ENCODE measurements at regions not wholly inside any gene's neighbourhood (a gene's known extent, or its start where the extent isn't known, plus 50 kb on each side); places are given as distances from the start of the nearest gene placed in this dataset.
"Not testable (repeated sequence)": the region's sequence is repeated elsewhere in the genome, so short reads cannot be mapped to it uniquely, and the experiment has no call there.

DNA sequence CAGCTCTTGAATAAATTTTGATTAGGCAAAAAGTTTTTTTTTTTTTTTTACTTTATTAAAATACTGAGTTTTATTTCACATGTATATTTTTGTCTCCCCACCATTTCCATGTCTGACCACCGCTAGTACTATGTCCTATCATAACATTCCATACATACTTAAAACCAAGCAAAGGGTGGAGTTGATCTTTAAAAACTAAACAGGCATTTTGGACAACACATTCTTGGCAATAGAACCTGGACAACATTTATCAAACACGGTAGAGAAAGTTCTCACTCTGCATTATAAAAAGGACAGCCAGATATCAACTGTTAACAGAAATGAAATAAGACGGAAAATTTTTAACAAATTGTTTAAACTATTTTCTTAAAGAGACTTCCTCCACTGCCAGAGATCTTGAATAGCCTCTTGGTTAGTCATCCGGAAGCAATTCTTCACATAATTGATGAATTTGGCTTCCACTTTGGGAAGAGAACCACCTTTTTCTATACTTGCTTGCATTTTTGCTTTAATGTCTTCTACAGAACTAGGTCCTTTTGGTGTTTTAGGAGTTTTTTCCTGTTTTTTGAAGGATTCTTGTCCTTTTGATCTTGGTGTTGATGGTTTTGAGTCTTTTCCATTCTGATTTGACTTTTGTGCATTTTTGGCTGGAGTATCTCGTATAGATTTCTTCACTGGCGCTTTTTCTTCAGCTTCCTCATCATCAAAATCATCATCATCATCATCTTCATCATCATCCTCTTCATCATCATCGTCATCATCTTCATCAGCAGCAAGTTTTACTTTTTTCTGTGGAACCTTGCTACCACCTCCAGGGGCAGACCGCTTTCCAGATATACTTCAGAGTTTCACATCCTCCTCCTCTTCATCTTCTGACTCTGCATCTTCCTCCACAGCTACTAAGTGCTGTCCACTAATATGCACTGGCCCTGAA is 58.7 kb downstream of the POU5F2 start:
- FAIRE-seq; DNase-seq (ENCODE audit: insufficient read length, low spot score): not testable (repeated sequence)

DNA sequence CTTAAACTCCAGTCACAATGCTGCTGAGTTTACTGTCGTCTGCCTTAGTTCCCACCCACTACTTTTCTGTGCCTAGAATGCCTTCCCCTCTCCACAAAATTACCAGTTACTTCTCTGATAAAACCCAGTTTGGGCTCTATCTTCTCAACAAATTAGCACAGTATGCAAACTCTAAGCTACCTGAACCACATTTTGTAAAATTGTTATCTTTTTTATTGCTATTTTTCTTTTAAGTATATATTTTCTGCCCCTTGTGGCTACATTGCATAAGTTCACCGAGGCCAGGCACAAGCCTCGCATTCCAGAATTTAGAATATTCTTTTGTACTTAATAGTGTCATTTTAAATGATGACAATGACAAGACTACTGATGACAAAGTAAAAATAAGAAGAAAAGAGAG is 60.0 kb downstream of the POU5F2 start:
- FAIRE-seq (no peak), DNase-seq (ENCODE audit: insufficient read length, low spot score) (no peak)

DNA sequence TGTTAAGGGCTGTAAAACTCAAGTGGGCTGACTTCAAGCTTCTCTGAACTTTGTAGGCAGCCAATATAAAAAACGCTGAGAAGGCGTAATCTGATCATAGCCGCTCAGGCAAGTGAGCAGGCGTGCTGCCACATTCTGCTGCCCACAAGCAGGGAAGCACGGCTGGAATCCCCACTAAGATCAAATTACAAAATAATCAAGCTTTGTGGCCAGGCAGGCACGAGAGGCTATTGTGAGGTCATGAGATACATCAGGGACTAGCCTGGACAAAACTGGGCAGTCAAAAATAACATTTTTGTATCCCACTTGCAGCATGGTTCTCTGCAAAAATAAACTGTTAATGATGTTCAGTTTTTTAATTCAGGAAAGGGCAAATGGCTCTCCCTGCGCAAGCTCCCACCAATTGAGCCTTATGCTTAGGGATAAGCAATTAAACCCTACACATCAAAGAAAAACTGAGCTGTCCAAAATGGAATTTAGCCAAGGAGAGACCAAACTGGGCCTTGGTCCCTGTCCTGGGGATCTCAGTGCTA is 64.0 kb downstream of the POU5F2 start:
- FAIRE-seq (peak; percentile 95), DNase-seq (ENCODE audit: insufficient read length, low spot score) (peak; percentile 72)

DNA sequence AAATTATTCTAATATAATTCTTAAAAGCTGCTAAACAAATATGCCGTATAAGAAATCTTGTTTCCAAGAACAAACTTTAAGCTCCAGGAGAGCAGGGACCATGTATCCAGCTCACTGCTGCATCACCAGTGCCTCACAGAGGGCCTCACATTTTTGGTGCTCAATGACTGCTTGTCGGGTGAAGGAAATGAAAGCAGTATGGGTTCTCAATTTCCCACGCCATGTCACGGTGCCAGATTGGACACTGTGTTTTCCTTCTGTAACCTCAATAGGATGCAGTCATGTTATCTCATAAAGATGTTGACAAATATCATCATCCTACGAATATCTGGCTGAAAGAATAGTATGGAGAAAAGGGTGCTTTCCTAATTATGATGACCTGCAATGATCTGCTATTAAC is 64.7 kb downstream of the POU5F2 start:
- no peak for DNase-seq (ENCODE audit: insufficient read length, low spot score)
- no peak for FAIRE-seq

DNA sequence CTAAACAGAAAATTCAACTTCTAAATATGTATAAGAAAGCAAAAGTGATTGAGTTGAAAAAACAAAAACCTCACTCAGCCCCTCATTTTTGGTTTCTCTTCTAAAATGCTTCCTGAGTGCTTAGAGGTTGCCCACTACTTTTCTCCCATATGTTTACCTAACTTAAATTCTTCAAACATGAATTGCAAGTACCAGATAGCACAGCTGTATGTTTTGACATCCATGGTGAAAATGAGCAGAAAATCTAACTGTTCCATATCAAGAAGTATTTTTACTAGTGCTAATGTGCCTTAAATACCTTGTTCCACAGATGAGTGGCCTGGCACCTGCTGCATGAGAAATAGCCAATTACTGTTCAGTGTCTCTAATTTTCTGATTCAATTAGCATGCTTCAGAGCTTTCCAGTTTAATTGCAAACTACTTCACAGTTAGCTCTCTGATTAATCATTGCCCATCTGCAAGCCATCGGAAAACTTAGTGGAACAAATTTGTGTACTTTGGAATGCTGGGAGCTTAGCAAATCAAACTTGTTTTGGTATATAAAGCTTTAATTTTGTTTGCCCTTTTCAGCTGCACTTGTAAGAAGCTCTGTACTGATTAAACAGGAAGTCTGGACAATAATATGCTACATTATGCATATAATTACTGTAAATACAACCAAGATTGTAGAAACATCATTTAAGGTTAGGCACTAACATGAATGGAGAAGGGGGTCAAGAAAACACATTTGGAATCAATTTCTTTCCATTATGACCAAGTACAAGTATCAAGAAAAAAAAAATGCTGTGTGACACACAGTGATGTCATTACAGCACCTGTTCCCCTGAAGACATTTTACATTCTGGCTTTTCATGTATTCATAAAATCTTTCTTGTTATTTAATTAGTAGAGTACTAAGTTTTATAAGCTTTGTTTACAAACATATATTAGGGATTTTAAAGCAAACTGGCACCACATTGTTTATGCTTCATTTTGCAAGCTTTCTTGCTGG is 65.6 kb downstream of the POU5F2 start:
- DNase-seq (ENCODE audit: insufficient read length, low spot score) (no peak), FAIRE-seq (no peak)

DNA sequence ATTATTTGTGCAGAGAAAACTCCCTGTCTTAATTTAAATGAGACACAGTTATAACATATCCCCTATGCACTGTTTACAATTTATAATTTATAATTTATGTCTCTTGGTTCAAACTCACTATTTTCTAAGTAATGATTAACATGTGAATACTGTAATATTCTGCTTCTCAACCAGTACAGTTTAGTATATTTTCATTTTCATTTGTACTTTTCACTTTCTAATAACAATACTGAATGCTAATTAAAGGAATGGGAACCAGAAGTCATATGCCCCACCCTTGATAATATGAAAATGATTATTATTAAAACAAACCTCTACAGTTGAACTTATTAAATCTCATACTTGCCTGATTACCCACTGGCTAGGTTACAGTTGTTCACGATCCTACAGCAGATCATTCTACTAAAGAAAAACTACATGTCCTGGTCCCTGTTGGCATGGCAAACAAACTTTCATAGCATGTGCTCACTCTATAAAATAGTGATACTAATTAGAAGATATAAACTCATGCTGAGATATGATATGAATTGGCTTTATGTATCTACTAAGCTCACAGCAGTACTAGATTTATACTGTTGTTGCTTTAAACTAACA is 66.4 kb downstream of the POU5F2 start:
- no peak for FAIRE-seq

DNA sequence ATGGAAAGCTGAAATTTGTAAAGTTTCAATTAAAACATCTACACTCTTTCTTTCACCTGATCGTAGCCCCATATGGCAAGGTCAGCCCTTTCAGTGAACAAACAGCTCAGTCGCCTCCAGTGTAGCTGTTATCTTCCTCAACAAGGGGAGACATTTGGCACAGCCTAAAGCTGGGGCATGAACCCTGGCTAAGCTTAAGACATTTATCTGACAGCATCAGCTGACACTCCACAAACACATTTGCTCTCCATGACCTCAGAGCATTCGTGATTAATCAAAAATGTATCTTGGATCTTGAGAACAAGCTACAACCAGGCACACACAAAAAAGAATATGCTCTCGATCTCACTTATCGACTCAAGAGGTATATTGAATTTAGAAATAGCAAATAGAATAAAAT is 67.3 kb downstream of the POU5F2 start:
- FAIRE-seq (no peak), DNase-seq (ENCODE audit: insufficient read length, low spot score) (no peak)

More for the DNA sequence above, 66.4 kb downstream of the POU5F2 start:
- no peak for DNase-seq (ENCODE audit: insufficient read length, low spot score)

DNA sequence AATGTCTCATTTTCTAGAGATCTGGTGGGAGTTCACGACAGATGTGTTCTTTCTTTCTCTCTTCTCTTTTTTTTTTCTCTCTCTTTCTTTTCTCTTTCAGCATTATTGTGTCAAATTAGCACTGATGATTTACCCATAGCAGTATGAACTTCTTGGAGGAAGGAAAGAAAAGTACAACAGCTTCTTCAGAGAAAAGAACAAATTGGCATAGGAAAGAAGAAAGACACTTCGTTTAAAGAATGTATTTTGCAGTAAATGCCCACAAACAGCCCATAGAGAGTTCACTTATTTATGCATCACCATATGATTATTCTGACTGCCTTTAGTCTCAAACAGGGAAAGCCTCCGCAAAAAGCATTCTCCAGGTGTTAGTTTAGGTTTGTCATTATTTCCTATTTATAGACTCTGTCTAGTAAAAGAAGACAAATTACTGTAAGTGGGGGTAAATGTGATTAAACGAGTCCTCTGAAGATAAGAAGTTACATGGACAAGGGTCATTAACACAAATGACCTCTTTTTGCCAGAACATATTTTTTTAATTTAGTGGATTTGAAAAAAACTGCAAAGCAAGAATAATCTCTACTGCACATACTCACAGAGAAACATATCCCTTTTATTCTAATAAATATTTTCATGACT is 68.0 kb downstream of the POU5F2 start:
- FAIRE-seq (no peak), DNase-seq (ENCODE audit: insufficient read length, low spot score) (no peak)

DNA sequence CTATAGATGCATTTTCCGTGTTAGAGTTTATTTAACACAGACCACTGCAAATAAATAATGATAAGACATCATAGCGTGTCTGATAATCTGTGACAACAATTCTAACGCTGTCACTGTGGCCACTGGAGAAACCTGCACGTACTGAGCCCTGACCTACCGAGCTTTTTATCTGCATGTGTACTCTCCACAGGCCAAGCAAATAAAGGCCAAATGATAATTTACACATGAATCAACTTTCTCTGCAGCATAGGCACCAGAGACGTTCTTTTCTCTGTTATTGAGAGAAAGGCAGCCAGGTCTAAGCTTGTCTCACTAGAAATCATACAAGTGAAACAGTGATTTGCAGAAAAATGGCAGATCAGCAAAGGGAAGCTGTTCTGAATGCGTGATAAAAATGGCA is 75.8 kb downstream of the POU5F2 start:
- DNase-seq (ENCODE audit: insufficient read length, low spot score) = no peak

DNA sequence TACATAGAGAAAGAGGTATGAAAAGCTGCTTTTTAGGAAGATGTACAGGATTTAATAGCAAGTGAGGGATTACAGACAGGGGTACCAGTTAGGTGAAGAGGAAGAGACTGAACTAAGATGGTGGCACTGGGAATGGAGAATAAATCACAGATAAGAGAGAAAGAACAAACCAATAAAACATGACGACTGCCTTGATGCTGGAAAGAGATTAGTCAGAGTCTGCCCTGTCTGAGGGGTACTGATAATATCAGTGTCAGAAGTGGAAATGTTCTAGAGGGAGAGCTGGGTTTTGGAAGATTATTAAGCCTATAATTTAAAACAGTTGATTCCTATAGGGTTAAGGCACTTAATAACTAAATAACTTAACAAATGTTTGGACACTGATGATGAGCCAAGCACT is 77.7 kb downstream of the NR2F1 start:
- FAIRE-seq (no peak), DNase-seq (ENCODE audit: insufficient read length, low spot score) (no peak)

More for the DNA sequence above, 75.8 kb downstream of the POU5F2 start:
- FAIRE-seq = no peak

DNA sequence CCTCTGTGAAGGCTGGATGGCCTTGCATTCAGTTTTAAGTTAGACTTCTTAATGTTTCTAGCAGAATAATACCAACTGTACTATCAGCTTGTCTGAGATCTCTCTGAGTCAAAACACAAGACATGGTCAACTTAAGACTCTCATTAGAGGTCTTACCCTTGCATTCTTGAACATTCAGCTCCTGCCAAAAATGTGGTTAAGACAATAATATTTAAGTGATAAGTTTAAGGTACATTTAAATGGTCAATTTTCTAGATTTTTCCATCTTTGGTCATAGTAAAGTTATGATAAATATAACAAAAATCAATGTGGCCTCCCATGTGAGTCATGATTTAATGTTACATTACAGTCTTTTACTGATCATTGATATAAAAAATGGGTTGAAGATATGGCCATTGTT is 75.0 kb downstream of the NR2F1 start:
- DNase-seq (ENCODE audit: insufficient read length, low spot score) (no peak), FAIRE-seq (no peak)

DNA sequence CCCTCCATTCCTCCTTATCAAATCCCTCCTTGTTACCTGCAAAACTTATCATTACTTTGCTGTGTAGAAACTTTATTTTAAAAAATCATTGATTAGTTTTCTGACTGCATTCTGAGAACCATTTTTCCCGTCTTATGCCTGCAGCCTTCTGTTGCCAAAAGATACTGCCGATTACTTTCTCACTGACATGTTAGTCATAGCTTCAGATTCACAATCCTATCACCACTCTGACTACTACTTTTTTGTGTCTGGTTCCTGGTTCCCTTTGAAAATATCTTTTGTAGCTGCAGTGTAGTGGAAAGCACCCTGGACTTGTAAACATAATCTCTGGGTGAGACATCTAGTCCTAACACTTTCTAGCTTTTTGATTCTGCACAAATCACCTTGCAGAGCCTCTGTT is 71.7 kb downstream of the NR2F1 start:
- FAIRE-seq (no peak), DNase-seq (ENCODE audit: insufficient read length, low spot score) (no peak)

DNA sequence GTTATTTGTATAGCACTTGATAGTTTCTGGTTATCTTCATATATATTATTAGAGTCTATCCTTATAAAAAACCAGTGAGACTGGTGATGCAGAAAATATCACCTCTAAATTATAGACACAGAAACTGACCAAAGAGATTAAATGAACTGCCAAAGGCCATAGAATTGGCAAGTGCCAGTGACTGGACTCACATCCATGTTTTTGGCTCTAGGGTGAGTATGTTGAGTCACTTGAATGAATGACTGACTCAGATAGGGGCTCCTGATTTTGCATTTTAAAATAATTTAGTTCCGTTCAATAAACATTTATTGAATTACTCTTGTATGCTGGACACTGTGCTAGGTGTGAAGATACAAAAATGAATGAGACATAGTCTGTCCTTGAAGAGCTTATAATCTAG is 70.7 kb downstream of the NR2F1 start:
- DNase-seq (ENCODE audit: insufficient read length, low spot score) (no peak), FAIRE-seq (no peak)

DNA sequence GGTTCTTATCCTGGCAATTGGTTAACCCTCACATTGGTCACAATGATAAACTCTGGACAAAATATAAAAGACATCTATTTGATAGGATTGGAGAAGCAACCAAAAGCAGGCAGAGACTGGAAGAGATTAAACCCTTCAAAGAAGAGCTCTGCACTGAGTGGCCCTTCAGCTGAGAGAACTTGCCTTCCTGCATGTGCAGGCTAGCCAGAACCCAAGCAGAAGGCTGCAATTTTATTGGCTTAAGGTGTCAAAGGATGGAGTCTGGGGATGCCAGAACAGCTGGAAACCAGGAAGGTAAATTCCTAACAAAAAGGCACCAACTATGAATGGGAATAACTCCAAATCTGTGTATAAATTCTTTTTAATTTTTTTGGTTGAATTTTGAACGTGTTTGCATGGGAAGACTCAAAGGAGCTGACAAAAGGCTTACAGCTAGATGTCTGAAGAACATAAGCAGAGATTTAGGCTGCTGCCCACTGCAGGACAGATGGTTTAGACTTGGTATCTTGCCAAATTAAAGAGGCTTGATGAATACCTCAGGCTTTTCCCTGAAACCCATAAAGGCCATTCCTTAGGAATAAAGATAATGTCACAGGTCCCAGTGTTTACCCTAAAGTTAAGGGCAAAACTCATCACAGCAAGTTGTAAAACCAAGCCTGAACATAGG is 66.3 kb downstream of the NR2F1 start:
- FAIRE-seq (no peak), DNase-seq (ENCODE audit: insufficient read length, low spot score) (no peak)

DNA sequence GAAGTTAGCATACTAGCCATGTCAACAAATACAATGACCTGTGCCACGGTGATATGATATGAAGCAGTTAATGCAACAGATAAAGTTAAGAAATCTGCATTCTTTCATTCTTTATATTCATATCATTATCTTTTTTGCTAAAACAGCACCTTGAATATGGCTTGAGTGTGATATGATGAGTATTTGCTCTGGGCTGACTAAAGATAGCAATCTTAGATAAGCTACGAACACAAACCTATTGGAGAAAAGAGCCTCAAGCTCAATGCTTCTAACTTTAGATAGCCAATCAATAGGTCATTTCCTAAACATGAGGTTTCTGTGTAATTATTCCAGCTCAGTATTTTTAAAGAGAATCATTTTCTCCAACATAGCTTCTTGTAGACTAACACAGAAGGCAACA is 61.7 kb downstream of the NR2F1 start:
- FAIRE-seq = no peak
- no peak for DNase-seq (ENCODE audit: insufficient read length, low spot score)

All from HTR-8/SVneo (cell line).